GM21526 (cell line): ENCODE measurements at regions not wholly inside any gene's neighbourhood (a gene's known extent, or its start where the extent isn't known, plus 50 kb on each side); places are given as distances from the start of the nearest gene placed in this dataset.
"Not testable (repeated sequence)": the region's sequence is repeated elsewhere in the genome, so short reads cannot be mapped to it uniquely, and the experiment has no call there.

Experiments used
- ATAC-seq: cut with Tn5 transposase; IDR thresholded peaks from one replicate; pipeline ENCODE4 v1.9.1; 2021; ENCODE audit warnings: moderate library complexity; ENCODE audit not compliant: unreplicated experiment, low FRiP score

- no peak for ATAC-seq
Measured at GRCh38 chr18:57887543-57888383, 84.6 kb upstream of the ATP8B1 start.

- ATAC-seq, result no peak
Measured at GRCh38 chr18:57885931-57886330, 82.8 kb upstream of the ATP8B1 start.

GRCh38 chr18:57882465-57882864, 79.3 kb upstream of the ATP8B1 start:
- ATAC-seq, result no peak

- peak; percentile 79 for ATAC-seq
Measured at GRCh38 chr18:57881818-57882413, 78.8 kb upstream of the ATP8B1 start.

- ATAC-seq, result not testable (repeated sequence)
Measured at GRCh38 chr18:57879924-57880323, 76.8 kb upstream of the ATP8B1 start.

GRCh38 chr18:57869221-57869620, 66.1 kb upstream of the ATP8B1 start:
- no peak for ATAC-seq

- no peak for ATAC-seq
Measured at GRCh38 chr18:57866355-57866754, 63.2 kb upstream of the ATP8B1 start.

GRCh38 chr18:57864615-57865121, 61.6 kb upstream of the ATP8B1 start:
- ATAC-seq, result no peak

- ATAC-seq, result no peak
Measured at GRCh38 chr18:57863706-57864105, 60.6 kb upstream of the ATP8B1 start.

- peak; percentile 90 for ATAC-seq
Measured at GRCh38 chr18:57859314-57859713, 56.2 kb upstream of the ATP8B1 start.

GRCh38 chr18:57856557-57857280, 53.6 kb upstream of the ATP8B1 start:
- ATAC-seq, result no peak

GRCh38 chr18:57856128-57856527, 53.0 kb upstream of the ATP8B1 start:
- no peak for ATAC-seq

GRCh38 chr18:57855551-57855950, 52.4 kb upstream of the ATP8B1 start:
- no peak for ATAC-seq

GRCh38 chr18:57854726-57855125, 51.6 kb upstream of the ATP8B1 start:
- no peak for ATAC-seq

- ATAC-seq, result no peak
Measured at GRCh38 chr18:57853864-57854263, 50.7 kb upstream of the ATP8B1 start.

- no peak for ATAC-seq
Measured at GRCh38 chr18:57853133-57853532, 50.0 kb upstream of the ATP8B1 start.
